HG03439 (cell line): ENCODE measurements at regions not wholly inside any gene's neighbourhood (a gene's known extent, or its start where the extent isn't known, plus 50 kb on each side); places are given as distances from the start of the nearest gene placed in this dataset.

Experiments
- ATAC-seq: cut with Tn5 transposase; IDR thresholded peaks from one replicate; pipeline ENCODE4 v1.9.1; 2021; ENCODE audit warnings: mild to moderate bottlenecking, moderate library complexity; ENCODE audit not compliant: unreplicated experiment

DNA sequence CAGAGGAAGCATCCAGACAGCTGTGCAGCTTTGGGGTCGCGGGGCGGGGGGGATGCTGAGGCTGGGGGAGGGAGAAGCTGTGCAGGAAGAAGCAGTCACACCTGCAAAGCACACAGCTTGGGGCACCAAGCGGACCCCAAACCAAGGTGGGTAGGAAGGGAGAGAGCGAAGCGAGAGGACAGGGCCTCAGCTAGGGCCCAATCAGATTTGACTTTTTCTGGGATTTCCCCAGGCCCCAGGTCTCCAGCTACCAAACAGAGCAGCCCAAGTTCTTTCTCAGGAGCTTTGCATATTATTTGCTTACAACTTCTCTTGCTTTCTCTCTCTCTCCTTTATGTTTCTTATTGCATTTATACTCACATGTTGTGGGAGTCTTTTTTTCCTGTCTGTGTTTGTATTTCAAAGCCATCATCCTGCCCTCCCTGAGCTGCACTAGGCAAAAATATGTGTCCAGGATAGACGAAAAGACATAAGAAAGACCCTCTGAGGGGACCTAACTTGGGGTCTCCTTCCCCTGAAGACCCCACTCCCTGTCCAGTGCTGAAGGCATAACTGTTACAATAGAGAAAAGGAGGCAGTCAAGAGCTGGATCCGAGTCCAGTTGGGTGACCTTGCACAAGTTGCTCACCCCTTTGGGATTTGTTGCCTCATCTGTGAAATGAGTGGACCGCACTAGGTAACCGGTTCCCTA is 50.6 kb upstream of the SMNDC1 start:
- ATAC-seq = peak; percentile 28

DNA sequence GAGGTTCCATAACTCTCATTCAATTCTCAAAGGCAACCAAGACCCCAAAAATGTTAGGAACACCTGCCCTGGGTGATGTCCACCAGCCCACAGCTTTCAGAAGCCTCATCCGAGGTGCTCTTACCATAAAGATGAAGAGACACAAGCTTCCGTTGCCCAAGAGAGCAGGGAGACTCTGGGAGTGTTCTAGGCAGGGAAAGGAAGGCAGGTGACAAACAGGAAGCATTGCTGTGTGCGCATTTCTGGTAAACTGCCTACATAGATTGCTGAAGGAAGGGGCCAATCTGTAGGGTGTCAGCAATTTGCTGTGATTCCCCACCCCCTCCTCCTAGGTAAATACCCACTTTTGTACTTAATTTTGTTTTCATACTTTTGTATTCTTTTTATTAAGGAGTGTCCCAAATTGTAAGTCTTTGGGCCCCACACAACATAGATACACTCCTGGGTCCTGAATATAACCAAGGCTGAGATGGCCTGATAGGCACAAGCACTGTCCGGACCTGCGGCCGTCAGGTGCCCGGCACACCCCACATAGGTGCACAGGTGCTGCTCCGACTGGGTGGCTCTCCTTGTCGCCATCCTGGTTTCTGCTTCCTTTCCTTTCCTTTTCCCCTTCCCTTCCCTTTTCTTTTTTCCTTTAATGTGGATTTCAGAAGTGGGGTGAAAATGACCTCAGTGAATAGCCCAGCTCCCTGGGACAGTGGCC is 51.4 kb upstream of the SMNDC1 start:
- peak; percentile 20 for ATAC-seq

DNA sequence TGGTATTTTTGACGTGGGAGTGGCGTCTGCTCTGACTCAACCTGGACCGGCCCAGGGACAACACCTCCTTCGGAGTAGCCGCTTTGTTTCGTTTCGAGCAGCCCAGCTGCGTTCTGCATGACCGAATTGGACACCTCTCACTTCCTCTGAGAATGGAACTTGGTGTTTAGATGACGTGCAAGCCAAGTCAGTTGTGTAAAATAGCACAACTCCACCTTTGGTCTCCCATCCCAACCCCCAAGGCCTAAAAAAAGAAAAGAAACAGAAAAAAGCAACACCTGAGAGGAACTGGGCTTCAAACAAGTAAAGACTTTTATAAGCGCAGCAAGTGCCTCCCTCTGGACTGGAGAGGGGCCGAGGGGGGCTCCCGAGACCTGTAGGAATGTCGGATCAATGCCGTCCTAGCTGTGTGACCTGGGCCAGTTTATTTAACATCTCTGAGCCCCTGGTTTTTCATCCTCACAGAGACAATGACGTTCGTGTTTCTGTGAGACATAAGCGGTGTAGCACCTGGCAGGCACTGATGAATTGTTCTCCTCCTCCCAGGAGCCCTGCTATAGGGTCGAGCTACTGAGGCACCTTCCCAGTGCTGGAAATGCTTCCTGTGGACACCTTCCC is 52.0 kb upstream of the SMNDC1 start:
- peak; percentile 81 for ATAC-seq

DNA sequence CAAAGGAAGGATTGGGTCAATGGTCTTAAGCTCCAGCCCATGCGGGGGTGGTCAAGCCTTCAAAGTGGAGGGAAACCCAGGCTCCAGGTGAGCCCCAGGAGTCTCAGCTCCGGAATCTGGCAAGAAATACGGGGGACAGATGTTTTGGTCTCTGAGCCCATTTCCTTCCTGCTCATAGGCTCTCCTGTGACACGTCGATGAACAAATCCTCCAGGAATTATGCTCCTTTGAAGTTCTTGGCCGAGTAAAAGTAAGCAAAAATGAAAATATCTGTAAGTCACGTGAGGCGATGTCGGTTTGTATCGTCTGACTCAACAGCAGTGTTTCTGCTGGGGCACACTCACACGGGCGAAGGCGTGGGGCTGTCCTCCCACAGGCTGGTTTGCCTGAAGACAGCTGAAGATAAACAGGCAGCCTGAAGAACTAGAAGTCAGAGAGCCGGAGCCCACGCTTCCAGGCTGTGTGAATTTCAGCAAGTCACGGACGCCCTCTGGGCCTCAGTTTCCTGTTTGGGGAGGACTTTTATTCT is 52.6 kb upstream of the SMNDC1 start:
- peak; percentile 27 for ATAC-seq

DNA sequence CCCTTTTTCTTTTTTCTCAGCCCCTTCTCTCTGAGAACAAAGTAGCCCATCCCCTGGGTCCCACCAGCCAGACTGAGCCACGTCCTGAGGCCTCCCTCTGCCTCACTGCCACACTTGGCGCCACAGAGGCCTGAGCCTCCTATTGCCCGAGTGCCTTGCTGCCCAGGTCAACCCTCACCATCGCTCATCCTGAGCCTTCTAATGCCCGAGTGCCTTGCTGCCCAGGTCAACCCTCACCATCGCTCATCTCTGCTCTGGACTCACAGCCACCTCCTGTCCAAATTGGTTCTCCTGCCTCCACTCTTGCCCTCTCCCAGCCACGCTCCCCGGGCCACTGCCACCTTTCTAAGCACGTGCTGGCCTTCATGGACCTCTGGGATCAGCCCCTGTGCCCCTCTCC is 53.2 kb upstream of the SMNDC1 start:
- no peak for ATAC-seq

DNA sequence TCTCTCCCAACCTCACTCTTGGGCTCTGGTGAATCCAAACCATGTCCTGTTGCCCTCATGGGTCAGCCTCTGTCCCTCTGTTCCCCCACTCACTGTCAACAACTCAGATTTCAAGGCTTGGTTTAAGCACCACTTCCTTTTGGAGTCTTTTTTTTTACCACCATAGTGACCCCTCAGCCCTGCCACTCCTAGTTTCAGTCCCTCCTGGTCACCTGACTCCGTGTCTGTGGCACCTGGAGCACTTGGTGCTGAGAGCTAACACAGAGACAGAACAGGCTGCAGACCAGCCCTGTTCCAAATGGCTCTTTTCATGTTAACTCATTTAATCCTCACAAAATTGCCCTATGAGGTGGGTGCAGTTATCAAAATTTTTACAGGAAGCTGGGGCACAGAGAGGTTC is 53.6 kb upstream of the SMNDC1 start:
- no peak for ATAC-seq

DNA sequence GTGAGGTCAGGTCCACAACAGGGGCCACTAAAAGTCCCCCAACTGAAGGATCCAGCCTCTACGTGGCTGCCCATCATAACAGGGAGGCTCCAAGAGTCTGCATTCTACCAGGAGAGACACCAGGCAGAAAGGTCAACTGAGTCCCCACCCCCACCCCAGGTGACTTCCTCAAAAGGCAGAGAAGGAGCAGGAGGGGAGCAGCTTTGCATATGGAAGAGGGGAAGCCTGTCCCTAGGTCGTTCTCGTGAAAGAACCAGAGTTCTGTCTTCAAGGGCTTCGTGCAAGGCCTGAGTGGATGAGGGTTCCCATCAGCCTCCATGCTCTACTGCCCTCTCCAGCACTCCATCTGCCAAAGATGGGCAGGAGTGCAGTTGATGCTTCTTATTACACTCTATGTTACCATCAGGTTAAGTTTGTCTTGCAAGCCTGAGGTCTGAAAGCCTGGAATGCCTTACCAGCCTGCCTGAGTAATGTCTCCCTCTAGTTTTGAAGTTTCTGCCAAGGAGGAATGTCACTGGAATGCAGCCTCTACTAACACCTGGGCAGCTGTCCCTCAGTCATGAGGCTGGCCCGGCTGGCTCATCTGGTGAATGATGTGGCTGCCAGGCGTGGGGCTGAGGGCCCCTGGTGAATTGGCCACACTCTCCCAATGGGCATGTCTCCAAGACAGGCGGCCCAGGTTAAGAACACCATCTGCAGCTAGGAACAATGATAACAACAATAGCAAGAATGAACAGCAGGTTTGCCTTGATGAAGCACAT is 54.3 kb upstream of the SMNDC1 start:
- ATAC-seq = no peak

DNA sequence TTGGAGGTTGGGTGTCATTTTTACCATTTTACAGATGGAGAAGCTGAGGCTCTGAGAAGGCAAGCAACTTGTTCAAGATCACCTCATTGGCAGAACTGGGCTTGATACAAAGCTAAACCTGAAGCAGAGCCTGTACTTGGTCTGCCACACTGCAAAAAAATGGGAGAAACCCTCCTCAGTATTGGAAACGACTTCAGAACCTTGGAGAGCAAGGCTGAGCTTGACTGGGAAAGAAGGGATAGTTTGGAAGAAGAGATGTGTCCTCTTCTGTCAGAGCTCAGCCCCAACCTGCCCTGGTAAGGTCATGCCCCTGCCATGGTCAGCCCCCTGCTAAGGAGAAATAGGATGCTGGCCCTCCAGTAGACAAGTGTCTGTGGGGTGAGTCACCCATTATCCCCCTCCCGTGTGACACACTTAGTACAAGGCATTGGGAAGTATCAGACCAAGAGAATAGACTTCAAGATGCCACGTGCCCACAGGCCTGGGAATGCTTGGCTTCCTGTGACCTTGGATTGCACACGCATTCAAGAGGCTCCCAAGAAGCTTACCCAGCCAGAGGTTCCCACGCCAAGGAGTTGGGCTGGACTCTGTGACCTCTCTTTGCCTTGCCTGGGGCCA is 56.2 kb upstream of the SMNDC1 start:
- ATAC-seq = no peak

DNA sequence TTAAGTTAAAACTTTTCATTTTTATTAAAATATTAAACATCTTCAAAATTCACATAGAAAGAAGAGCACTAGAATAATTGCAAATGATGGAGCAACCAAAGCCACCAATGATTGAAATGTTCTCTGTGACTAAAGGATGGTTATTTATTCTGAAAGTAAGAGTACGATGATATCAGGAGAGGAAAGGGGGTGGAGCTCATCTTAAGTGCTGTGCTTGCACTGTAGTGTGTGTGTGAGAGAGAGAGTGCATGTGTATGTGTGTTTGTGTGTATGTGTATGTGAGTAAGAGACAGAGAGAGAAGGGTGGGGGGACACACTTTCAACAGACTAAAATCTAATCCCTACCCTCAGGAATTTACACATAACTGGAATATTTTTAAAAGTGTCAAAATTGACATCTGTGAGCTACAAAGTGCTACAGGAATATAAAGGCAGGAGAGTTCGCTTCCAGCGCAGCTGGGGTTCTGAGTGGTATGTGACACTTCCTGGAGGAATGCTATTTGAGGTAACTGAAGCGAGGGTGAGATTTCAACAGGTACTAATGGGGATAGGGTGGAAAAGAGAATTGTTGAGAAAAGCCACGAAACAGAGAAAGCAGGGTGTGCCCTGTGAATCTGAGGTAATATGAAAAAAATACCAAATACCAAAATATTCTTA is 57.2 kb upstream of the SMNDC1 start:
- ATAC-seq = no peak

DNA sequence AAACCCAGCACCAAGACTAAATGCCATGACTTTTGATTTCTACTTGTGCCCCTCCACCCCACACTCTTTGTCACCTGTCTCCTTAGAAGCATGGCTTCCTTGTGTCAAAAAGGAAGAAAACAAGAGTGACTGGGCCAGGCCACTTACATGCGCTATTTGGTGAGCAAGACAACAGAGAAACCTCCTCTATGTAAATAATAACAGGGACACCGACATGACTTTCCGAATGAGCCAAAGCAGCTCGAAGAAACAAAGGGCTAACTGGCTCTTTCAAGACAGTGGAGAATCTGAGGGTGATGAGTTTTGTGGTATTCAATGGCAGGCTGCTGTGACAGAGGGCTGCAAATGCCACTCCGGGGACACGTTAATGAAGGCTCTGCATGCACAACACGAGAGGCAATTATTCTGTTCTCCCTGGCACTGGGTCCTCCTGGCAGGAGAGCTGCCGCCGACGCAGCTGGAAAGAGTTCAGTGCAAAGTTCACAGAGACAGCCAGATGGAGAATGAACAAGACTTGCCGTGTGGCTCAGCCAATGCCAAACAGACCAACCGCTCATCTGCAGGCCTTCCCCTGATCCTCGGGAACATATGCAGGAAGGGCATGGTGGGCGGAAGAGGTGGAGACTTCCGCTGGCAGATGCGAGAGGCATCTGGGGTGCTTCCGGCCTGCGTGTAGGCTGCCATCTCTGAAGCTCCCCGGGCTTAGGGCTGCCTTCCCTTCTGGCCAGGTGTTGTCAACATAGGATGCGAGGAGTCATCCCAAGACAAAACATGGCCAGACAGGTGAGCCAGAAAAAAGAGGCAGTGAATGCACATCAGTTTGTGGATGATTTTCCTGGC is 59.1 kb upstream of the SMNDC1 start:
- no peak for ATAC-seq

DNA sequence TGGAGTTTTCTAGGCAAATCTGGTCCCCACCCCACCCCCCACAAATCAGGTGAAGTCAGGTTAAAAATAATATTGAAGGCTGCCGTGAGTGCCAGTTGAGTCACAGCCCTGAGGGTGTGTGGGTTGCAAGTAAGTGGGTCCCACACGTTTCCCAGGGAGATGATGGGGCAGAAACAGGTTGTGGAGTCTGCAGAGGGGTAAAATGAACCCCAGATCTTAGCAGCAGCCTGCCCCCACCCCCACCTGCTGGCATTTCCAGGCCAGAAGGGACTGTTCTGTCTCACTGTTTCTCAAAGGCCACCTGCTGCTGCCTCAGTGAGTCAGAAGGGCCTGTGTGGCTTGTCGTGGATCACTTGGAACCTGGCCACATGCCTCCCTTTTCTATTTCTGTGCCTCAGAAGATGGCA is 59.8 kb upstream of the SMNDC1 start:
- ATAC-seq = no peak

DNA sequence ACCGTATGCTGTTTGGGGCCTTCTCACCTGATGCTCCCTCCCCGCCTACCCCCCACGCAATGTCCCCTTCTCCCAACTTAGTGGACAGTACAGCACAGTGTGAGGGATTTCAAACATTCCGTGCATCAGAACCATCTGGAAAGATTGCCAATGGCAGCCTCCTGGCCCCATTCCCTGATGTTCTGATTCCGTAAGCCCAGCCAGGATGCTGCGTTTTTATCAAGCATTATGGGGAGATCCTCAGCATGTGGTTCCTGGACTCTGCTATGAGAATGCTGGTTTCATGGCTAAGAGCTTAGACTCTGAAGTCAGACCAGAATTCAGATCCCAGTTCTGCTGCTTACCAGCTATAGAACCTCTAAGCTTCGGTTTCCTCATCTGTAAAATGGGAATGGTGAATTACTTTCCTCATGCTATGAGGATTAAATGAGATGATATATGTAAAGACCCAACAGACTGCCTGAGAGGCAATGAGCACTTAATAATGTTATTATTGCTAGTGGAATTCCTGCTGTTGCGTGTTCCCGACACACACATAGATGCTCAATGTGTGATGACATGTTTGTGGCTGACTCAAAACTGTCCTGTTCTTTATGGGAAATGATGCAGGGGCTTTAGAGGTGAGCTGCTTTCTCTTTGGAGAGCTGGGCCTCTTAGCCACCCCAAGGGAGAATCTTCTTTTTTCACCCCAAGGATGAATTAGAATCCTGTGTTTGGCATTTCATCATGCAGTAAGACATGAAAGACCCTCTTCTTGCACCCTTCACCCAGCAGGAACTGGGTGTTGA is 60.8 kb upstream of the SMNDC1 start:
- no peak for ATAC-seq

DNA sequence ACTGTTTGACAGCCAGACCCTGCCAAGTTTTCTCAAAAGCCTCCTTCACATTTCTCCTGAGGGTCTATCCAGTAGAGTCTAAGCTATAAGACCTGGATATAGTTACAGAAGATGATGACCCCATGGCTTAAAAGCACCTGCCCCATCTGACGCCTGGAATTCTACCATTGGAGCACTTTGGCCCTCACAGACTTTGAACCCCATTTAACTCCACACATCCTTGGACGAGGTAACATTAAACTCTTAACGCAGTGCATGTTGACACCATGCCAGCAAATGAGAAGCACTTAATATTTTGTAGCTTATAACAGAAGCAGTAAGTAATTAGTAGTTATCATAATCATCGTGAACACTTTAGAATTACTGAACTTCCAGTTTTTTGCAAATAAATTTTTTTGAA is 61.9 kb upstream of the SMNDC1 start:
- no peak for ATAC-seq

DNA sequence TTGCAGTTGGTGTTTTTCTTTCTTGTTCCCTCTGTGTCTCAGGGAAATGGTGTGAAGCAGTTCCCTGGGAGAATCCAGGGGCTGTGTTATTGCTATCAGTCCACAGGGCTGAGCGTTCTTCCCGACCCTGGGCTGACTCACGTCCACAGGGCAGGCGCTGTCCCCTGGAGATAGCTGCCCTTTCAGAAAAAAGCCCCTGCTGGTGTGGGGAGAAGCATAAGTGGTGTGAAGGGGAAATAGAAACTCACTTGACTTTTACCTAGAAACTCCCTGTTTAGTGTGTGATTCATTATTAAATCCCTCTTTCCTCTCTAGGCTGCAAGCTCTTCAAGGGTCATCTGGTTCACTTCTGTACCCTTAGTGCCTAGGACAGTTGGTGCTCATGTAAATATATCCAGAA is 63.3 kb upstream of the SMNDC1 start:
- ATAC-seq = no peak

DNA sequence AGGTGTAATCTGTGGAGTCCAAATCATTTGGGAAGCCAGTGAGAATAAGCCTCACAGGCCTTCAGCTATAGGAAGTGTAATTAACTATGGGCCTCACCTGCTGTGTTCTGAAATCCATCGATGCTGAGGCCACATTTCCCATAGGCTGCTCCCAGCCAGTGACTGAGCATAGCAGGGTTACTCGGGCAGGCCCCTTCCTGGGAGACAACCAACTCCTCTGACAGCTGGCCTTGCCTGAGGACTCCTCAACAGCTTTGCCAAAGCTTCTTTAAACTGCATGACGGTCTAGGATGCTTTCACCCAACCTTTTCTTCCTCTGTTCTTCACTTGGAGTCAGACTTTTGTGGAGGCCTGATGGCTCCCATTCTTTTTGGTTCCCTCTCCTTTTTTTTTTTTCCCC is 63.8 kb upstream of the SMNDC1 start:
- ATAC-seq = no peak

DNA sequence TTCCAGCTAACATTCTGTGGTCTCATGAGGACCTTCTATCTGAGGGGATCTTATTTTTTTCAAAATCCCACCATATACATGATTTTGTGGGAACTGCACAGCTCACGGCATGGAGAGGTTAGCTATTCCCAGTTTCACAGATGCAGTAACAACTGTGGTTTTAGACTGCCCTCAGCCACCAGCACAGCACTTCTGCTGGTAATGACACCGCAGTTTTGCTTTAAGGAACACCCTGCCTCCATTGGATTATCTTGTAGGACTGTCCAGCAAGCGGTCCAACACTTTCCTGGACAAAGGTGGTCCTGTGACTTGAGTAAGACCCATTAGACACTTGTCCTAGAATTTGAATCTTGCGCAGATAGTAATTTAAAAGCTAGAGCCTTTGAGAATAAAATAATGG is 65.3 kb upstream of the SMNDC1 start:
- no peak for ATAC-seq

DNA sequence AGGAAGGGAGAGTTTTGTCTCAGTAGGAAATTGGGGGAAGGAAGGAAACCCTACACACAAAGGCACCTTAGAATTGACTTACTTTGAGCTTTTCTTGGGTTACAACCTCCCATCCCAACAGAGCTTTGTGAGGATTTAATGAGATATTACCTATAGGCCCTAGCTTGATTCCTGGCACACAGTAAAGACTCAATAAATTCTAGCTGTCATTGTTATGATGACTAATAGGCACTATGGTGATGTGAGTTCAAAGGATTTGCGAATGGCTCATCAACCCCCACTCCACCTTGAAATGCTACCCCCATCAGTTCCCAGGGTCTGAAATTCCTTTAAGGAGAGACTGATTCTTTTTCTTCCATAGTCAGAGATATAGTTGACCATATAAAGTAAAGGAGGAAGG is 67.9 kb upstream of the SMNDC1 start:
- no peak for ATAC-seq

DNA sequence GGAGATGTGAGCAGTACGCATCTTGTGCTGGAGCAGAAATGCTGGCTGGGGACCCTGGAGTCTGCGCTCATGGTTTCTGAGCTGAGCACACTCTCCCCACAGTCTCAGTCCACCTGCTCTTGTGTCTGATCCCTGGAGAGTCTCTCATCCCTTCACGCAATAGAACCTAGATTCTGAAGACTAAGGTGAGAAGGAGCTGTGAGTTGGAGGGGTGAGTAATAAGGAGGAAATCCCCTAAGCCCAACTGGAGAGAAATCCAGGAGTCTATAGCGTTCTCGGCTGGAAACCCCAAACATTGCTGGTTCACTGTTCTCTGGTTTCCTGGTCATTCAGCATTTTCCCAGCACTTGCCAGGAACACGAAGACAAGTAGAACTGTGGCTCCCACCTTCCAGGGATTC is 68.3 kb upstream of the SMNDC1 start:
- no peak for ATAC-seq
